Parathyroid adenoma (tissue), 2 donors: ENCODE measurements at regions not wholly inside any gene's neighbourhood (a gene's known extent, or its start where the extent isn't known, plus 50 kb on each side); places are given as distances from the start of the nearest gene placed in this dataset.

Experiments
- H2AFZ ChIP-seq: fragments of 300-600 bp; sonication (generic); one replicate; pipeline ENCODE4 v1.7.0; 2017; ENCODE audit warnings: antibody characterized with exemption, mild to moderate bottlenecking
- H3K27ac ChIP-seq: fragments of 300-600 bp; sonication (generic); one replicate; pipeline ENCODE4 v1.7.0; 2017
- H3K27me3 ChIP-seq: fragments of 300-600 bp; sonication (generic); one replicate; pipeline ENCODE4 v1.7.0; 2017; ENCODE audit warnings: low read length; ENCODE audit not compliant: control insufficient read depth, insufficient read depth
- H3K36me3 ChIP-seq: fragments of 300-600 bp; sonication (generic); one replicate; pipeline ENCODE4 v1.7.0; 2017; ENCODE audit warnings: low read length; ENCODE audit not compliant: control insufficient read depth, insufficient read depth
- H3K4me1 ChIP-seq: fragments of 300-600 bp; sonication (generic); one replicate; pipeline ENCODE4 v1.7.0; 2017; ENCODE audit warnings: control low read depth
- H3K4me2 ChIP-seq: fragments of 300-600 bp; sonication (generic); one replicate; pipeline ENCODE4 v1.7.0; 2017; ENCODE audit warnings: low read length
- H3K4me3 ChIP-seq: fragments of 300-600 bp; sonication (generic); one replicate; pipeline ENCODE4 v1.7.0; 2017; ENCODE audit warnings: low read depth, low read length
- H3K79me2 ChIP-seq: fragments of 300-600 bp; sonication (generic); one replicate; pipeline ENCODE4 v1.7.0; 2017; ENCODE audit warnings: control low read depth
- H3K9ac ChIP-seq: fragments of 300-600 bp; sonication (generic); one replicate; pipeline ENCODE4 v1.7.0; 2017; ENCODE audit warnings: mild to moderate bottlenecking
- H3K9me3 ChIP-seq: fragments of 300-600 bp; sonication (generic); one replicate; pipeline ENCODE4 v1.7.0; 2017; ENCODE audit warnings: low read length; ENCODE audit not compliant: control insufficient read depth
- CTCF ChIP-seq: fragments of 300-600 bp; sonication (generic); IDR thresholded peaks from one replicate; pipeline ENCODE4 v1.7.0; 2017; ENCODE audit warnings: antibody characterized with exemption, mild to moderate bottlenecking
- donor health status: primary hyperparathyroidism.

GRCh38 chr6:153778216-153778615, 260.8 kb upstream of the OPRM1 start:
- H3K79me2 ChIP-seq: no peaks in the 10 kb centered on the region
- H3K9me3 ChIP-seq: no peaks in the 10 kb centered on the region
- H3K4me2 ChIP-seq: no peak overlapping the region
- H3K4me1 ChIP-seq: no peaks in the 10 kb centered on the region
- no peaks in the 10 kb centered on the region for H3K36me3 ChIP-seq
- no peak for TF ChIP-seq CTCF
- no peak overlapping the region for H2AFZ ChIP-seq
- no peak overlapping the region for H3K4me3 ChIP-seq
- no peaks in the 10 kb centered on the region for H3K27me3 ChIP-seq
- no peak overlapping the region for H3K27ac ChIP-seq
- H3K9ac ChIP-seq: no peak overlapping the region

- Histone ChIP-seq H3K27me3 (no peaks in the 10 kb centered on the region), H3K36me3 (no peaks in the 10 kb centered on the region), H3K9me3 (no peaks in the 10 kb centered on the region), H3K4me1 (no peaks in the 10 kb centered on the region), H3K4me2 (no peak overlapping the region), H3K79me2 (no peaks in the 10 kb centered on the region), H2AFZ (no peak overlapping the region), H3K27ac (no peak overlapping the region), H3K4me3 (no peak overlapping the region), H3K9ac (no peak overlapping the region)
- TF ChIP-seq CTCF: no peak
Measured at GRCh38 chr6:153771577-153771976, 267.5 kb upstream of the OPRM1 start.

- no peak for TF ChIP-seq CTCF
- Histone ChIP-seq H3K36me3 (no peaks in the 10 kb centered on the region), H3K27ac (no peak overlapping the region), H3K4me1 (no peaks in the 10 kb centered on the region), H3K27me3 (no peaks in the 10 kb centered on the region), H3K79me2 (no peaks in the 10 kb centered on the region), H3K4me3 (no peak overlapping the region), H3K4me2 (no peak overlapping the region), H2AFZ (no peak overlapping the region), H3K9ac (no peak overlapping the region), H3K9me3 (no peaks in the 10 kb centered on the region)
Measured at GRCh38 chr6:153767127-153767526, 271.9 kb upstream of the OPRM1 start.

- Histone ChIP-seq H3K79me2 (no peaks in the 10 kb centered on the region), H3K9me3 (peaks cover 4% of the 10 kb centered on the region), H3K27ac (no peak overlapping the region), H2AFZ (no peak overlapping the region), H3K27me3 (no peaks in the 10 kb centered on the region), H3K4me2 (no peak overlapping the region), H3K9ac (no peak overlapping the region), H3K4me3 (no peak overlapping the region), H3K4me1 (no peaks in the 10 kb centered on the region), H3K36me3 (no peaks in the 10 kb centered on the region)
- no peak for TF ChIP-seq CTCF
Measured at GRCh38 chr6:153758516-153758915, 280.5 kb upstream of the OPRM1 start.

GRCh38 chr6:153735761-153736160, 303.3 kb upstream of the OPRM1 start:
- H3K4me2 ChIP-seq: no peak overlapping the region
- H2AFZ ChIP-seq: no peak overlapping the region
- no peaks in the 10 kb centered on the region for H3K36me3 ChIP-seq
- no peaks in the 10 kb centered on the region for H3K79me2 ChIP-seq
- no peak overlapping the region for H3K4me3 ChIP-seq
- no peaks in the 10 kb centered on the region for H3K9me3 ChIP-seq
- no peak overlapping the region for H3K9ac ChIP-seq
- H3K4me1 ChIP-seq: no peaks in the 10 kb centered on the region
- no peak overlapping the region for H3K27ac ChIP-seq
- TF ChIP-seq CTCF: no peak
- H3K27me3 ChIP-seq: no peaks in the 10 kb centered on the region
